GM12878 (cell line): ENCODE measurements at regions not wholly inside any gene's neighbourhood (a gene's known extent, or its start where the extent isn't known, plus 50 kb on each side); places are given as distances from the start of the nearest gene placed in this dataset.

Experiments
- ATAC-seq: fragments of 200-7000 bp; cut with Tn5 transposase; 3 replicates; pipeline ENCODE4 v1.9.1; 2020; ENCODE audit warnings: mild to moderate bottlenecking, moderate library complexity
- BruUV-seq: library from RNA; stranded (reverse); fragments of 400-500 nt; replicated peaks from 2 replicates; lab custom pipeline; 2021; lab: Mats Ljungman, UMichigan
- CTCF ChIA-PET: fragments of 300-600 bp; sonication (Branson Sonifier 250); formaldehyde crosslinking; extraction: SDS; loops from one replicate; lab custom pipeline; 2021; ENCODE audit warnings: inconsistent platforms; lab: Yijun Ruan, JAX
- POLR2A ChIA-PET: fragments of 350-600 bp; formaldehyde crosslinking; extraction: SDS; loops from one replicate; lab custom pipeline; 2021; ENCODE audit warnings: inconsistent platforms; lab: Charles Lee
- RAD21 ChIA-PET: fragments of 300-600 bp; sonication (Branson Sonifier 250); formaldehyde crosslinking; loops from one replicate; lab custom pipeline; 2023; ENCODE audit warnings: antibody characterized with exemption; ENCODE audit not compliant: unreplicated experiment; lab: Charles Lee
- SMC1A ChIA-PET: fragments of 300-600 bp; sonication (Branson Sonifier 250); formaldehyde crosslinking; loops from one replicate; lab custom pipeline; 2023; ENCODE audit not compliant: unreplicated experiment, uncharacterized antibody; lab: Charles Lee
- DNase-seq: peaks from one replicate; pipeline ENCODE4 v3.0.0-alpha.2; 2011; ENCODE audit warnings: low read depth, low spot score
- FAIRE-seq: peaks from 3 replicates; lab custom pipeline; 2011; peaks lifted over from hg19 to GRCh38; lab: Jason Lieb, UNC
- H2AFZ ChIP-seq: 2 replicates; pipeline ENCODE4 v1.6.0; 2011; ENCODE audit warnings: low read depth, low read length, control low read depth; ENCODE audit not compliant: control insufficient read depth
- H3K27ac ChIP-seq: 2 replicates; pipeline ENCODE4 v1.5.1; 2011; ENCODE audit warnings: control low read depth; ENCODE audit not compliant: control insufficient read depth, insufficient read depth
- H3K27me3 ChIP-seq, 2 experiments: replicated peaks in 1 of 2; 2 replicates each; pipeline versions ENCODE4 v1.6.0 to v1.6.1; 2011; ENCODE audit warnings: low read length in 1 of 2; ENCODE audit not compliant: control insufficient read depth in 2 of 2, insufficient read depth in 2 of 2
- H3K36me3 ChIP-seq, 2 experiments: 2 replicates each; pipeline ENCODE4 v1.5.1; 2011; ENCODE audit warnings: low read length in 1 of 2; ENCODE audit not compliant: control insufficient read depth in 2 of 2, insufficient read depth in 2 of 2
- H3K4me1 ChIP-seq: 2 replicates; pipeline ENCODE4 v1.6.1; 2011; ENCODE audit warnings: mild to moderate bottlenecking, low read length, moderate library complexity, mixed read lengths; ENCODE audit not compliant: control insufficient read depth, insufficient read depth
- H3K4me2 ChIP-seq: 2 replicates; pipeline ENCODE4 v1.6.0; 2011; ENCODE audit warnings: control low read depth; ENCODE audit not compliant: control insufficient read depth, insufficient read depth
- H3K4me3 ChIP-seq: fragments of 200-600 bp; sonication (generic); 2 replicates; pipeline ENCODE4 v1.5.1; 2016
- H3K79me2 ChIP-seq: 2 replicates; pipeline ENCODE4 v1.6.0; 2011; ENCODE audit warnings: low read length; ENCODE audit not compliant: control insufficient read depth, insufficient read depth
- H3K9ac ChIP-seq: 2 replicates; pipeline ENCODE4 v1.8.0; 2011; ENCODE audit warnings: low read length, control low read depth, mixed read lengths; ENCODE audit not compliant: control insufficient read depth, insufficient read depth
- H3K9me3 ChIP-seq: replicated peaks from 3 replicates; pipeline ENCODE4 v1.5.1; 2011; ENCODE audit warnings: mild to moderate bottlenecking, low read length; ENCODE audit not compliant: control insufficient read depth, insufficient read depth
- H4K20me1 ChIP-seq: 2 replicates; pipeline ENCODE4 v1.6.0; 2011; ENCODE audit not compliant: control insufficient read depth, insufficient read depth
- BACH1 ChIP-seq: fragments of 450-650 bp; IDR thresholded peaks from 2 replicates; pipeline ENCODE4 v1.6.1; 2017; ENCODE audit warnings: mild to moderate bottlenecking, borderline replicate concordance
- EGR1 ChIP-seq, 2 experiments: IDR thresholded peaks; 1 replicate in 1 of 2; 2 replicates in 1 of 2; pipeline ENCODE4 v1.6.1; 2011 to 2012; ENCODE audit warnings: low read depth in 2 of 2, low read length in 2 of 2, borderline replicate concordance in 1 of 2, mild to moderate bottlenecking in 1 of 2, moderate library complexity in 1 of 2
- HDAC2 ChIP-seq: fragments of 200-600 bp; sonication (generic); IDR thresholded peaks from 2 replicates; pipeline ENCODE4 v1.6.1; 2017
- HDAC6 ChIP-seq: fragments of 200-600 bp; sonication (generic); IDR thresholded peaks from one replicate; pipeline ENCODE4 v1.8.0; 2017; ENCODE audit warnings: antibody characterized with exemption; ENCODE audit not compliant: unreplicated experiment
- NKRF ChIP-seq: fragments of 450-650 bp; conservative IDR thresholded peaks from 2 replicates; pipeline ENCODE4 v1.6.1; 2017; ENCODE audit warnings: mild to moderate bottlenecking, moderate library complexity
- REST ChIP-seq: IDR thresholded peaks from 2 replicates; pipeline ENCODE4 v1.6.1; 2012; ENCODE audit warnings: mild to moderate bottlenecking, low read depth, low read length
- RUNX3 ChIP-seq: IDR thresholded peaks from 2 replicates; pipeline ENCODE4 v1.6.1; 2012; ENCODE audit warnings: low read length, inconsistent platforms
- SIN3A ChIP-seq: IDR thresholded peaks from 2 replicates; pipeline ENCODE4 v1.6.1; 2012; ENCODE audit warnings: low read depth, low read length, improper control_type of control experiment
- SIX5 ChIP-seq: IDR thresholded peaks from 2 replicates; pipeline ENCODE4 v1.6.1; 2011; ENCODE audit warnings: mild to moderate bottlenecking, low read depth, low read length, moderate library complexity; ENCODE audit not compliant: severe bottlenecking
- SRF ChIP-seq, 2 experiments: IDR thresholded peaks; 2 replicates each; pipeline ENCODE4 v1.6.1; 2011; ENCODE audit warnings: low read depth in 2 of 2, low read length in 2 of 2, mild to moderate bottlenecking in 1 of 2, moderate library complexity in 1 of 2
- TCF7 ChIP-seq: IDR thresholded peaks from 2 replicates; pipeline ENCODE4 v1.6.1; 2014; ENCODE audit warnings: antibody characterized with exemption, borderline replicate concordance
- ZZZ3 ChIP-seq: IDR thresholded peaks from 2 replicates; pipeline ENCODE4 v1.6.1; 2011; ENCODE audit warnings: low read depth; ENCODE audit not compliant: control insufficient read depth, insufficient read length
- WGBS: methylation state at CpG from one replicate; pipeline ENCODE4 v1.1.6; 2016; ENCODE audit warnings: low lambda C conversion rate; ENCODE audit not compliant: insufficient replicate concordance, insufficient coverage; ENCODE audit errors: missing lambda C conversion rate; 5-methylcytosine and 5-hydroxymethylcytosine counted together
- in situ Hi-C: fragments of 300-500 bp; cut with MboI; formaldehyde crosslinking; loops from 9 replicates; pipeline ENCODE4 v1.14.3; 2018; ENCODE audit warnings: mixed read lengths
- intact Hi-C: fragments of 100-400 bp; cut with micrococcal nuclease; formaldehyde crosslinking; loops from one replicate; pipeline ENCODE4 v1.14.2; 2022; ENCODE audit not compliant: unreplicated experiment

- no peak overlapping the region for H3K4me2 ChIP-seq
- no peaks in the 10 kb centered on the region for H3K9me3 ChIP-seq
- CTCF ChIA-PET, result interaction anchor here (1.1 to 1.2 kb wide), 2 partner anchors 18 to 20 kb away, joined by 3 read pairs; no protein-coding TSS in a partner anchor
- H3K4me1 ChIP-seq, result no peaks in the 10 kb centered on the region
- no peak overlapping the region for H3K4me3 ChIP-seq
- SMC1A ChIA-PET, result no interaction called here
- DNase-seq (no peak), FAIRE-seq (no peak), ATAC-seq (no peak)
- H2AFZ ChIP-seq, result no peak overlapping the region
- no peak overlapping the region for H3K27ac ChIP-seq
- POLR2A ChIA-PET, result interaction anchor here (0.9 kb wide), 1 partner anchor 32 kb away, joined by 3 read pairs; no protein-coding TSS in a partner anchor
- no peaks in the 10 kb centered on the region for H3K36me3 ChIP-seq
- BruUV-seq, result no TSS peak
- intact Hi-C loops (no loop called here), in situ Hi-C loops (no loop called here)
- 43% methylated on average over 6 of the region's 6 CpGs for WGBS
- TF ChIP-seq RUNX3, result no peak
- TF ChIP-seq HDAC6, result no peak
- TF ChIP-seq HDAC2, result no peak
- no peak for TF ChIP-seq ZZZ3
- no peak overlapping the region for H3K9ac ChIP-seq
- peaks cover 0 to 2% of the 10 kb centered on the region in 2 experiments; a peak in 2 of 4 replicates for H3K27me3 ChIP-seq
- no peaks in the 10 kb centered on the region for H3K79me2 ChIP-seq
- RAD21 ChIA-PET, result no interaction called here
- H4K20me1 ChIP-seq, result no peaks in the 10 kb centered on the region
Observed at GRCh38 chr2:105539331-105539730, 140.5 kb upstream of the FHL2 start.

GRCh38 chr2:105538840-105539239 lies 140.0 kb upstream of the FHL2 start:
- intact Hi-C loops (no loop called here), in situ Hi-C loops (no loop called here)
- H3K79me2 ChIP-seq, result no peaks in the 10 kb centered on the region
- FAIRE-seq, result no peak
- no peaks in the 10 kb centered on the region for H3K4me1 ChIP-seq
- no peaks in the 10 kb centered on the region for H4K20me1 ChIP-seq
- RAD21 ChIA-PET, result no interaction called here
- H3K27ac ChIP-seq, result no peak overlapping the region
- no peak overlapping the region for H3K4me2 ChIP-seq
- no peaks in the 10 kb centered on the region for H3K36me3 ChIP-seq
- DNase-seq, result no peak
- no peaks in the 10 kb centered on the region for H3K9me3 ChIP-seq
- H2AFZ ChIP-seq, result no peak overlapping the region
- CTCF ChIA-PET, result interaction anchor here (1.1 to 1.2 kb wide), 2 partner anchors 18 to 20 kb away, joined by 3 read pairs; no protein-coding TSS in a partner anchor
- 3% methylated on average over 5 of the region's 5 CpGs for WGBS
- no TSS peak for BruUV-seq
- peaks cover 0 to 2% of the 10 kb centered on the region in 2 experiments; a peak in 2 of 4 replicates for H3K27me3 ChIP-seq
- SMC1A ChIA-PET, result no interaction called here
- no peak for ATAC-seq
- H3K9ac ChIP-seq, result no peak overlapping the region
- no peak overlapping the region for H3K4me3 ChIP-seq
- POLR2A ChIA-PET, result interaction anchor here (0.9 kb wide), 1 partner anchor 31 kb away, joined by 3 read pairs; no protein-coding TSS in a partner anchor
- TF ChIP-seq HDAC6 (no peak), TCF7 (no peak), SIX5 (no peak), EGR1 (IDR thresholded peaks at IDR 0.05; ENCODE audit: borderline replicate concordance in 1 of 2, low read depth in 2 of 2, low read length in 2 of 2) (no peak), ZZZ3 (no peak), BACH1 (no peak), SIN3A (no peak), REST (no peak), SRF (IDR thresholded peaks at IDR 0.05; ENCODE audit: low read depth in 2 of 2, low read length in 2 of 2) (no peak), NKRF (no peak)
